Transverse colon (tissue), 4 donors: ENCODE measurements at regions not wholly inside any gene's neighbourhood (a gene's known extent, or its start where the extent isn't known, plus 50 kb on each side); places are given as distances from the start of the nearest gene placed in this dataset.

ENCODE experiments used
- DNase-seq: peaks from one replicate; pipeline ENCODE4 v3.0.0-alpha.2; 2019
- H3K27ac ChIP-seq, 4 donors: fragments of 200-600 bp; sonication (generic); 2 replicates each; pipeline ENCODE4 v1.5.1; 2016 to 2018; ENCODE audit warnings: inconsistent platforms in 4 of 4
- H3K27me3 ChIP-seq: fragments of 200-600 bp; sonication (generic); 2 replicates; pipeline ENCODE4 v1.5.1; 2017; ENCODE audit warnings: inconsistent platforms
- H3K36me3 ChIP-seq, 4 donors: fragments of 200-600 bp; sonication (generic); 2 replicates each; pipeline ENCODE4 v1.5.1; 2017 to 2019; ENCODE audit warnings: inconsistent platforms in 4 of 4
- H3K4me1 ChIP-seq, 4 donors: fragments of 200-600 bp; sonication (generic); 2 replicates each; pipeline ENCODE4 v1.5.1; 2017 to 2020; ENCODE audit warnings: inconsistent platforms in 4 of 4
- H3K4me3 ChIP-seq, 4 donors: fragments of 200-600 bp; sonication (generic); 1 replicate in 1 of 4; 2 replicates in 3 of 4; pipeline versions ENCODE4 v1.5.1 to v1.6.1; 2017 to 2019; ENCODE audit warnings: inconsistent platforms in 4 of 4
- H3K9me3 ChIP-seq, 2 donors: fragments of 200-600 bp; sonication (generic); 2 replicates each; pipeline ENCODE4 v1.5.1; 2017 to 2019; ENCODE audit warnings: inconsistent platforms in 2 of 2
- EP300 ChIP-seq: sonication (generic); formaldehyde crosslinking; IDR thresholded peaks from one replicate; pipeline ENCODE4 v1.6.1; 2017; ENCODE audit warnings: antibody characterized with exemption, low read depth
- POLR2A ChIP-seq: fragments of 450-650 bp; IDR thresholded peaks from one replicate; pipeline ENCODE4 v1.6.1; 2016; ENCODE audit warnings: antibody characterized with exemption, mild to moderate bottlenecking, moderate library complexity
- POLR2AphosphoS5 ChIP-seq, 3 donors: sonication (generic); formaldehyde crosslinking; IDR thresholded peaks; one replicate each; pipeline ENCODE4 v1.6.1; 2016; ENCODE audit warnings: antibody characterized with exemption in 3 of 3
- WGBS, 2 donors: methylation state at CpG; one replicate each; pipeline ENCODE4 v1.1.5; 2018; ENCODE audit warnings: low coverage in 1 of 2; 5-methylcytosine and 5-hydroxymethylcytosine counted together
- in situ Hi-C, 4 donors: fragments of 200-750 bp; cut with MboI; loops; one replicate each; pipeline versions ENCODE4 v1.15.0 to v1.15.1; 2017; ENCODE audit warnings: low sequenced_read_pairs in 3 of 4, low pct_ligation_motif_present in 1 of 4, low pct_unique_long_range_greater_than_20kb in 1 of 4
- intact Hi-C: fragments of 100-400 bp; cut with DNase I; formaldehyde crosslinking; loops from one replicate; pipeline ENCODE4 v1.15.1; 2023; ENCODE audit warnings: low total_unique reads
- TF ChIP-seq, protein P1 (sequence below), 5 experiments: fragments of 200-600 bp in 3 of 5; fragments of 450-650 bp in 2 of 5; sonication (generic) in 3 of 5; IDR thresholded peaks; 1 replicate in 2 of 5; 2 replicates in 3 of 5; pipeline ENCODE4 v1.5.1; 2016 to 2017; ENCODE audit warnings: antibody characterized with exemption in 5 of 5, inconsistent platforms in 3 of 5, mild to moderate bottlenecking in 2 of 5, moderate library complexity in 1 of 5

DNA sequence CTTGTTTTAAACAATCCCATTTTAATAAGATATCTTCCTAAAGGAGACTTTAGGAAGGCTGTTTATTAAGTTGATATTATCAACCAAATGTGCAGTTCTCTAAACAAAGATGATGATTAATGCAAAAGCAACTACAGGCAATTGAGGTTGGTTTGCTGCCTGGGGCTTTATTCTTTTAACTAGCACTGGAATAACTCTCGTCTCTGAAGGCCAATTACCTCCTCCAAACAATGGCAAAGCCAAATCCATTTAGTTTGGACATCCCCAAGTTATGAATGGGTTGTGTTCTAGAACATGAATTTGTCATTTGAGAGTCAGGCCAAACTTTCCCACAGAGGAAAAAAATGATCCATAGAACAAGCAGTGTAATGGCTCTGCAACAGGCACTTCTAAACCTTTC is 114.1 kb downstream of the SLC16A9 start:
- in situ Hi-C loops = loop anchor here in 1 of 4 donors (25.0 kb wide), 1 partner anchor 358 kb away; no protein-coding TSS in a partner anchor
- no peak for DNase-seq
- no peak overlapping the region for H3K27ac ChIP-seq
- intact Hi-C loops = no loop called here
- WGBS, 2 donors = 32 to 45% methylated on average over 1 of the region's 1 CpG
- no peaks in the 10 kb centered on the region for H3K9me3 ChIP-seq
- H3K4me1 ChIP-seq = peaks cover 0 to 3% (median 0%) of the 10 kb centered on the region in 4 donors
- H3K36me3 ChIP-seq = no peaks in the 10 kb centered on the region
- H3K4me3 ChIP-seq = no peak overlapping the region
- H3K27me3 ChIP-seq = no peaks in the 10 kb centered on the region
- TF ChIP-seq EP300 (no peak), POLR2A (no peak), POLR2AphosphoS5 (IDR thresholded peaks at IDR 0.05) (no peak)
- TF ChIP-seq, protein P1, sequence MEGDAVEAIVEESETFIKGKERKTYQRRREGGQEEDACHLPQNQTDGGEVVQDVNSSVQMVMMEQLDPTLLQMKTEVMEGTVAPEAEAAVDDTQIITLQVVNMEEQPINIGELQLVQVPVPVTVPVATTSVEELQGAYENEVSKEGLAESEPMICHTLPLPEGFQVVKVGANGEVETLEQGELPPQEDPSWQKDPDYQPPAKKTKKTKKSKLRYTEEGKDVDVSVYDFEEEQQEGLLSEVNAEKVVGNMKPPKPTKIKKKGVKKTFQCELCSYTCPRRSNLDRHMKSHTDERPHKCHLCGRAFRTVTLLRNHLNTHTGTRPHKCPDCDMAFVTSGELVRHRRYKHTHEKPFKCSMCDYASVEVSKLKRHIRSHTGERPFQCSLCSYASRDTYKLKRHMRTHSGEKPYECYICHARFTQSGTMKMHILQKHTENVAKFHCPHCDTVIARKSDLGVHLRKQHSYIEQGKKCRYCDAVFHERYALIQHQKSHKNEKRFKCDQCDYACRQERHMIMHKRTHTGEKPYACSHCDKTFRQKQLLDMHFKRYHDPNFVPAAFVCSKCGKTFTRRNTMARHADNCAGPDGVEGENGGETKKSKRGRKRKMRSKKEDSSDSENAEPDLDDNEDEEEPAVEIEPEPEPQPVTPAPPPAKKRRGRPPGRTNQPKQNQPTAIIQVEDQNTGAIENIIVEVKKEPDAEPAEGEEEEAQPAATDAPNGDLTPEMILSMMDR (IDR thresholded peaks at IDR 0.05) = no peak

DNA sequence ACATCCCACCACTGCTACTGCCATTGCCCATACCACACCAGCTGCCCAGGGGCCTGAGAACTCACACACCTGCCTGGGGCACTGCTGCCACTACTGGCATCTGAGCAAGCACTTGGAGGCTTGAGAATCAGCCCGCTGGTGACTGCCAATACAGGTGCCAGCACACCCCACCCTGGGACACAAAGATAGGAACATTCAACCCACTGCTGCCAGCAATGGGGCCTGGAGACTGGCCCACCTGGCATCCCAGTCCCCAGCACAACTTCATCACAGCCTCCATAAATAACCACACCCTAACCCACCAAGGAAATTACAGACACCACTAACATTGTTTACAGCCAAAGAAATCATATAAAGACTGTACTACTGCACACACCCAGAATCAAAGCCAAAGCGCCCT is 115.9 kb downstream of the SLC16A9 start:
- Histone ChIP-seq H3K36me3 (no peaks in the 10 kb centered on the region), H3K4me3 (no peak overlapping the region), H3K4me1 (peaks cover 0 to 3% (median 0%) of the 10 kb centered on the region in 4 donors), H3K27me3 (no peaks in the 10 kb centered on the region), H3K27ac (peak overlapping the region in 1 of 4 donors; percentile 39), H3K9me3 (no peaks in the 10 kb centered on the region)
- peak; percentile 53 for DNase-seq
- in situ Hi-C loops (loop anchor here in 1 of 4 donors (25.0 kb wide), 1 partner anchor 356 kb away; no protein-coding TSS in a partner anchor), intact Hi-C loops (no loop called here)
- 11 to 55% methylated on average over 1 to 2 of the region's 2 CpGs for WGBS, 2 donors
- TF ChIP-seq POLR2AphosphoS5 (IDR thresholded peaks at IDR 0.05) (no peak), EP300 (no peak), POLR2A (no peak)
- TF ChIP-seq, protein P1 (IDR thresholded peaks at IDR 0.05) = no peak

GRCh38 chr10:59589796-59590195 is 119.9 kb downstream of the SLC16A9 start:
- no peaks in the 10 kb centered on the region for H3K9me3 ChIP-seq
- DNase-seq = no peak
- intact Hi-C loops = loop anchor here (10.0 kb wide), 1 partner anchor 355 kb away; no protein-coding TSS in a partner anchor
- H3K4me3 ChIP-seq = no peak overlapping the region
- H3K27ac ChIP-seq = no peak overlapping the region
- TF ChIP-seq EP300 = no peak
- no peak for TF ChIP-seq POLR2A
- TF ChIP-seq, protein P1 (IDR thresholded peaks at IDR 0.05) = no peak
- TF ChIP-seq POLR2AphosphoS5 (IDR thresholded peaks at IDR 0.05) = no peak
- 79 to 86% methylated on average over 6 of the region's 6 CpGs for WGBS, 2 donors
- no peaks in the 10 kb centered on the region for H3K27me3 ChIP-seq
- no peaks in the 10 kb centered on the region for H3K36me3 ChIP-seq
- peaks cover 9 to 26% (median 18%) of the 10 kb centered on the region in 4 donors for H3K4me1 ChIP-seq
- in situ Hi-C loops = loop anchor here in 1 of 4 donors (25.0 kb wide), 1 partner anchor 352 kb away; no protein-coding TSS in a partner anchor

DNA sequence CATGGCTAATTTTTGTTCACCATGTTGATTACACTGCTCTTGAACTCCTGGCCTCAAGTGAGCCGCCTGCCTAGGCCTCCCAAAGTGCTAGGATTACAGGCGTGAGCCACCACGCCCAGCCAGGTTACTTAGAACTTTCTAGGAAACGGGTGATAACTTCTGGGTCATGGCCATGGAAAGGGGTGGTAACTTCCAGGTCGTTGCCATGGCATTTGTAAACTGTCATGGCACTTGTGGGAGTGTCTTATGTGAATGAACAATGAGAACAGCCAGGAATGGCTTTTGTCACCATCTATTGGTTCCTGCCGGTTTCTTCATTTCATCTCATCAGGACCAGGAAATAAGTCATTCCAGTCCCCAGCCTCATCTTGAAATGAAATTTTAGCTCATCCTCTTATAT is 120.9 kb downstream of the SLC16A9 start:
- no peak for DNase-seq
- intact Hi-C loops (loop anchor here (10.0 kb wide), 1 partner anchor 354 kb away; no protein-coding TSS in a partner anchor), in situ Hi-C loops (loop anchor here in 1 of 4 donors (25.0 kb wide), 1 partner anchor 351 kb away; no protein-coding TSS in a partner anchor)
- WGBS, 2 donors = 68 to 100% methylated on average over 4 to 6 of the region's 6 CpGs
- Histone ChIP-seq H3K4me3 (no peak overlapping the region), H3K27me3 (no peaks in the 10 kb centered on the region), H3K36me3 (no peaks in the 10 kb centered on the region), H3K9me3 (no peaks in the 10 kb centered on the region), H3K27ac (no peak overlapping the region), H3K4me1 (peaks cover 9 to 32% (median 18%) of the 10 kb centered on the region in 4 donors)
- TF ChIP-seq EP300 (no peak), POLR2A (no peak), POLR2AphosphoS5 (IDR thresholded peaks at IDR 0.05) (no peak)
- TF ChIP-seq, protein P1 (IDR thresholded peaks at IDR 0.05) = no peak
